ENCODE measurements at regions not wholly inside any gene's neighbourhood (a gene's known extent, or its start where the extent isn't known, plus 50 kb on each side); places are given as distances from the start of the nearest gene placed in this dataset.

DNA sequence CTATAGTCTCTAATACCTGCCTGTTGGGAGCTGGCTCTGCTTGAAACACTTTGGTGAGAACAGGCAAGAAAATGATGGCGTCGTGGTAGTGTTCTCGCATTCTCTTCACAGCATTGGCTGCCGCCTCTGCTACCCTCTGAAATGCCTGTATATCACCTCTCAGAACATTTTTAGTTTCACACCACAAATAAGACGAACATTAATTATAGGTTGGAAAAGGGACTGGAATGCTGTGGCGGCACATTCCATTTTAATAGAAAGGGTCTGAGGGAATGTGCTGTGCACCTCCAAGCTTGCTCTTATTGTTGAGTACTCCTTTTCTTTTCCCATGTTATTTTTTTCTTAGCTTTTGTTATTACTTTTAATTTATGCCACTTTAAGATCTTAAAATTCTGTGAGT, 134.6 kb upstream of the HMHB1 start:
- no peaks in the 10 kb centered on the region for H3K4me1 ChIP-seq

DNA sequence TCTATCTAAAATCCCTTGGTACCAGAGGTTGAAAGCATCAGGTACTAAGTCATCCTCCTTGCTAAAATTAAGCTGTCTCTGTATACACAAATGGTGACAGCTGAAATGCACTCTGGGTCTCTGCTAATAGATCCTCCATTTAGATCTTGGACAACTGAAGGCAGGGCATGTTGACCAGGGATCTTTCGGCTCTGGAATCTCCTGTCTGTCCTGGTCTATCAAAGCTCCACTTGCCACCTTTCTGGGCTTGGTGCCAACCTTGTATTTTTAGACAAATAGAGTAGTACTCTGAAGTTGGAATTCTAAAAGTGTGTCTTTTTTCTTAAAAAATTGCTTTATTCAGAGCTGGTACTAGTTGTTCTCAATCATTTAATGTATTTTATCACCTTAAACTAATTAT, 135.2 kb upstream of the HMHB1 start:
- no peak for DNase-seq
- no peaks in the 10 kb centered on the region for H3K4me1 ChIP-seq
- TF ChIP-seq POLR2A (IDR thresholded peaks at IDR 0.05), result no peak
- TF ChIP-seq, protein P1, sequence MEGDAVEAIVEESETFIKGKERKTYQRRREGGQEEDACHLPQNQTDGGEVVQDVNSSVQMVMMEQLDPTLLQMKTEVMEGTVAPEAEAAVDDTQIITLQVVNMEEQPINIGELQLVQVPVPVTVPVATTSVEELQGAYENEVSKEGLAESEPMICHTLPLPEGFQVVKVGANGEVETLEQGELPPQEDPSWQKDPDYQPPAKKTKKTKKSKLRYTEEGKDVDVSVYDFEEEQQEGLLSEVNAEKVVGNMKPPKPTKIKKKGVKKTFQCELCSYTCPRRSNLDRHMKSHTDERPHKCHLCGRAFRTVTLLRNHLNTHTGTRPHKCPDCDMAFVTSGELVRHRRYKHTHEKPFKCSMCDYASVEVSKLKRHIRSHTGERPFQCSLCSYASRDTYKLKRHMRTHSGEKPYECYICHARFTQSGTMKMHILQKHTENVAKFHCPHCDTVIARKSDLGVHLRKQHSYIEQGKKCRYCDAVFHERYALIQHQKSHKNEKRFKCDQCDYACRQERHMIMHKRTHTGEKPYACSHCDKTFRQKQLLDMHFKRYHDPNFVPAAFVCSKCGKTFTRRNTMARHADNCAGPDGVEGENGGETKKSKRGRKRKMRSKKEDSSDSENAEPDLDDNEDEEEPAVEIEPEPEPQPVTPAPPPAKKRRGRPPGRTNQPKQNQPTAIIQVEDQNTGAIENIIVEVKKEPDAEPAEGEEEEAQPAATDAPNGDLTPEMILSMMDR (IDR thresholded peaks at IDR 0.05), result no peak
- no peaks in the 10 kb centered on the region for H3K9me3 ChIP-seq
- intact Hi-C loops (cut with DNase I; ENCODE audit: low total_unique reads), result no loop called here
- no peaks in the 10 kb centered on the region for H3K36me3 ChIP-seq
- H3K27me3 ChIP-seq, result no peaks in the 10 kb centered on the region
- no peak overlapping the region for H3K27ac ChIP-seq
- no peak overlapping the region for H3K4me3 ChIP-seq

More for the DNA sequence above, 134.6 kb upstream of the HMHB1 start:
- intact Hi-C loops (cut with DNase I; ENCODE audit: low total_unique reads), result no loop called here
- Histone ChIP-seq H3K36me3 (no peaks in the 10 kb centered on the region), H3K9me3 (no peaks in the 10 kb centered on the region), H3K27me3 (no peaks in the 10 kb centered on the region), H3K4me3 (no peak overlapping the region), H3K27ac (no peak overlapping the region)
- DNase-seq, result no peak
- TF ChIP-seq, protein P1 (IDR thresholded peaks at IDR 0.05), result no peak
- no peak for TF ChIP-seq POLR2A (IDR thresholded peaks at IDR 0.05)

DNA sequence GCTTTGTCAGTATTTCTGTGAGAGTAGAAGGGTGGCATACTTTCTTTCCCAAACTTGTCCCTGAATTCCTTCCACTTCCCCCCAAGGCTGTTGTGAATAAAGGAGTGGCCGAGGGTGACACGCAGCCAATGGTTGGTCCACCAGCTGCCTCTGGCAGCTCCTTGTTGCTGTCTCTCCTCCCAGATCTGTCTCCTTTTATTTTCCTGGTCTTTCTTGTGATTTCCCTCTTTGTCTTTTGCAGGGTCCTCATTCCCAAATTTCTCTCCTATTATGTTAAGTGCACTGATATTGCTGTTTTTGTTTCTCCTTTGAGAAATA, 137.5 kb upstream of the HMHB1 start:
- Histone ChIP-seq H3K9me3 (no peaks in the 10 kb centered on the region), H3K4me1 (no peaks in the 10 kb centered on the region), H3K36me3 (no peaks in the 10 kb centered on the region), H3K4me3 (no peak overlapping the region), H3K27ac (no peak overlapping the region), H3K27me3 (no peaks in the 10 kb centered on the region)
- no peak for DNase-seq
- TF ChIP-seq, protein P1 (IDR thresholded peaks at IDR 0.05), result no peak
- no peak for TF ChIP-seq POLR2A (IDR thresholded peaks at IDR 0.05)
- intact Hi-C loops (cut with DNase I; ENCODE audit: low total_unique reads), result no loop called here

DNA sequence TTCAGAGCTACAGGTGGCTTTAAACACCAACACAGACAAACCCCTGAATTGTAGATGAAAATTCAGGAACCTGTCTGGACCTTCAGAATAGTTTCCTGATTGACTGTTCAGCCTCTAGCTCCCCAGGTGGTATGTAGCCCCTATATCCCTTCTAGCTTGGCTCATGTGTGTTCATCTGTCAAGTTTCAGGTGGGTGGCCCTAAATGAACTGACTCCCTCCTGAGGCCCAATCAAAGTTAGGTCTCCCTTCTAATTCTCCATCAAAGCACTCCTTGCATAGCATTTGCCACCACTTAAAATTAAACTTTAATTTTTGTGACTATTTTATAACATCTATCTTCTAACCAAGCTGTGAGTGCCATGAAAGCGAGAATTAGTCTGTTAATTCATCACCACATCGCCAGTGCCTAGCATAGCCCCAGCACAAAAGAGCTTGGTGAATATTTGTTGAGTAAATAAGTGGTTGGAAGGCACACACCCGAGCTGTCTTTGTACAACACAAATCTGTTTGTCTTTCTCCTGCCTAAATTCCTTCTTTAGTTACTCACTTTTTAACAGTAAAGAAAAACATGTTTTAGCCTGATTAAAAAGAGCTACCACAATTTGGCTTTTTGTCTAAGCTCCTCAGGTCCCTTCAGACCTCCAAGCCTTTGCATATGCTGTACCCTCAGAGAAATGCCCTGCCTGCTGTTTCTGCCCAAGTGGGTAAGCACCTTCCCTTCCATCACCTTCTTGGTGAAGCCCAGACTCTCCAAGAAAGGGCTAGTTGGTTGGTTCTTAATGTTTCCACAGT, 138.1 kb upstream of the HMHB1 start:
- Histone ChIP-seq H3K4me3 (no peak overlapping the region), H3K27me3 (no peaks in the 10 kb centered on the region), H3K4me1 (no peaks in the 10 kb centered on the region), H3K9me3 (no peaks in the 10 kb centered on the region), H3K27ac (no peak overlapping the region), H3K36me3 (no peaks in the 10 kb centered on the region)
- TF ChIP-seq POLR2A (IDR thresholded peaks at IDR 0.05), result no peak
- TF ChIP-seq, protein P1 (IDR thresholded peaks at IDR 0.05), result no peak
- DNase-seq, result no peak
- intact Hi-C loops (cut with DNase I; ENCODE audit: low total_unique reads), result no loop called here

DNA sequence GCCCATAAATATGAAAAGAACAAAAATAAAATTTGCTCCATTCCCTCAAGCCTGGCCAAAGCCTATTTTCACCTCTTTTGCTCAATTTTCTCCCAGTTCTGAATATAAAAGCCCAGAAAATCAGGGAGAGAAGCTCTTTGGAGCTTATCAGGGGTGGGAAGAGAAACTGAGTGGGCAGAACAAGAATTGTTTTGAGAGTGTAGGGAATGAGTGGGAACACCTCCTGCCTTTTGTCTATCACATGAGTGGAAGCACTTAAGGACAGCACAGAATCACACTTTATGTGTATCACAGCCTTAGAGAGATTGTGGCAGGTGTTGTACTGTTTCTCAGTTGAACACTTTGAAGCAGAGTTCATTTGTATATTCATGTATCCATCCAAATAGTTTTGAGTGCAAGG, 139.2 kb upstream of the HMHB1 start:
- no peak for DNase-seq
- Histone ChIP-seq H3K27ac (no peak overlapping the region), H3K4me3 (no peak overlapping the region), H3K27me3 (no peaks in the 10 kb centered on the region), H3K36me3 (no peaks in the 10 kb centered on the region), H3K9me3 (no peaks in the 10 kb centered on the region), H3K4me1 (no peaks in the 10 kb centered on the region)
- TF ChIP-seq, protein P1 (IDR thresholded peaks at IDR 0.05), result no peak
- no peak for TF ChIP-seq POLR2A (IDR thresholded peaks at IDR 0.05)
- intact Hi-C loops (cut with DNase I; ENCODE audit: low total_unique reads), result no loop called here

Data from uterus (tissue), 3 donors.